ENCODE measurements at regions not wholly inside any gene's neighbourhood (a gene's known extent, or its start where the extent isn't known, plus 50 kb on each side); places are given as distances from the start of the nearest gene placed in this dataset.

DNA sequence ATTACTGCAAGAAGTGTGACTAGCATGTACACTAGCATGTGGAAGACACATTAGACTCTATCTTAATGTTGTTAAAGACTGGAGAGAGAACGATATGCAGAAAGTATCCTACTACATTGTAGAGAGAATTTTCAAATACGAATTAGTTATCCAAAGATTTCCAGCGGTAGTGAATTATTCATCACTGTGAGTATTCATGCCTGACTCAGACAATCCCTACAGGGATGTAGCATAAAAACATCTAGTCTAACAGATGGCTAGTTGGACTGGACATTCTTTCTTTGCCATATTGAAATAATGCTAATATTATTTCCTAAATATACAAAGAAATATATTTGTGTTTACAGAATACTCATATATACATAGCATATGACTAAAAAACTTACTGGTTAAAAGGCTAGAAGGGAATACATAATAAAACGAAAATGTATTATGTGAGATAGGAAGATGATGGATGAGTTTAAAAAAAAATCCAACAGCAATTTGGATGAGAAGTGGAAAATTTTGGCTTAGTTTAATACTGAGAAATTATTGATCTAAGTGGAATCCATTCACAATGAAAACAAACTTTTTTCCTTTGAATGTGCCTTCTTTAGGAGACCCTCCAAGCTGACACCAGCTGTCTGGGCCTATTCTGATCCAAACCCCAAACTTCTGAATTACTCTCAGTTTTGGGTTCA is 580.7 kb downstream of the RFPL4B start:
- in situ Hi-C loops (cut with HindIII; ENCODE audit: low pct_unique_long_range_greater_than_20kb, low sequenced_read_pairs) (no loop called here), intact Hi-C loops (cut with micrococcal nuclease; ENCODE audit: unreplicated experiment) (no loop called here)
- no peak overlapping the region for H3K27ac ChIP-seq (ENCODE audit: low read length)
- H3K27me3 ChIP-seq (ENCODE audit: control insufficient read depth, insufficient read depth, low read length), result no peaks in the 10 kb centered on the region
- DNase-seq (ENCODE audit: low read depth, low spot score), result no peak
- no peak overlapping the region for H3K4me3 ChIP-seq (ENCODE audit: low read depth in 2 of 2, low read length in 2 of 2)
- ChIA-PET POLR2A (no interaction called here), CTCF (no interaction called here)
- peaks cover 6% of the 10 kb centered on the region for H3K9me3 ChIP-seq (ENCODE audit: control insufficient read depth, insufficient read depth, low read depth, low read length)
- TF ChIP-seq SIN3A (IDR thresholded peaks at IDR 0.05; ENCODE audit: borderline replicate concordance, insufficient read depth, low read depth, low read length) (no peak), CTCF (IDR thresholded peaks at IDR 0.05) (no peak), TCF7L2 (IDR thresholded peaks at IDR 0.05; ENCODE audit: low read depth, low read length) (no peak), POLR2AphosphoS5 (IDR thresholded peaks at IDR 0.05; ENCODE audit: low read depth, low read length) (no peak)
- TF ChIP-seq, protein P1, sequence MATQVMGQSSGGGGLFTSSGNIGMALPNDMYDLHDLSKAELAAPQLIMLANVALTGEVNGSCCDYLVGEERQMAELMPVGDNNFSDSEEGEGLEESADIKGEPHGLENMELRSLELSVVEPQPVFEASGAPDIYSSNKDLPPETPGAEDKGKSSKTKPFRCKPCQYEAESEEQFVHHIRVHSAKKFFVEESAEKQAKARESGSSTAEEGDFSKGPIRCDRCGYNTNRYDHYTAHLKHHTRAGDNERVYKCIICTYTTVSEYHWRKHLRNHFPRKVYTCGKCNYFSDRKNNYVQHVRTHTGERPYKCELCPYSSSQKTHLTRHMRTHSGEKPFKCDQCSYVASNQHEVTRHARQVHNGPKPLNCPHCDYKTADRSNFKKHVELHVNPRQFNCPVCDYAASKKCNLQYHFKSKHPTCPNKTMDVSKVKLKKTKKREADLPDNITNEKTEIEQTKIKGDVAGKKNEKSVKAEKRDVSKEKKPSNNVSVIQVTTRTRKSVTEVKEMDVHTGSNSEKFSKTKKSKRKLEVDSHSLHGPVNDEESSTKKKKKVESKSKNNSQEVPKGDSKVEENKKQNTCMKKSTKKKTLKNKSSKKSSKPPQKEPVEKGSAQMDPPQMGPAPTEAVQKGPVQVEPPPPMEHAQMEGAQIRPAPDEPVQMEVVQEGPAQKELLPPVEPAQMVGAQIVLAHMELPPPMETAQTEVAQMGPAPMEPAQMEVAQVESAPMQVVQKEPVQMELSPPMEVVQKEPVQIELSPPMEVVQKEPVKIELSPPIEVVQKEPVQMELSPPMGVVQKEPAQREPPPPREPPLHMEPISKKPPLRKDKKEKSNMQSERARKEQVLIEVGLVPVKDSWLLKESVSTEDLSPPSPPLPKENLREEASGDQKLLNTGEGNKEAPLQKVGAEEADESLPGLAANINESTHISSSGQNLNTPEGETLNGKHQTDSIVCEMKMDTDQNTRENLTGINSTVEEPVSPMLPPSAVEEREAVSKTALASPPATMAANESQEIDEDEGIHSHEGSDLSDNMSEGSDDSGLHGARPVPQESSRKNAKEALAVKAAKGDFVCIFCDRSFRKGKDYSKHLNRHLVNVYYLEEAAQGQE (IDR thresholded peaks at IDR 0.05; ENCODE audit: insufficient read depth in 1 of 2, low read depth in 2 of 2, low read length in 1 of 2), result no peak
- no peaks in the 10 kb centered on the region for H3K36me3 ChIP-seq (ENCODE audit: control insufficient read depth, insufficient read depth, low read length)
- no peaks in the 10 kb centered on the region for H3K4me1 ChIP-seq (ENCODE audit: control insufficient read depth, insufficient read depth, low read length)
- no TSS peak for BruUV-seq (replicated peaks)
- no peak for ATAC-seq

- Histone ChIP-seq H3K27me3 (ENCODE audit: control insufficient read depth, insufficient read depth, low read length) (no peaks in the 10 kb centered on the region), H3K4me3 (ENCODE audit: low read depth in 2 of 2, low read length in 2 of 2) (no peak overlapping the region), H3K27ac (ENCODE audit: low read length) (no peak overlapping the region; the same call in 1 of the 2 replicates), H3K4me1 (ENCODE audit: control insufficient read depth, insufficient read depth, low read length) (no peaks in the 10 kb centered on the region), H3K9me3 (ENCODE audit: control insufficient read depth, insufficient read depth, low read depth, low read length) (no peaks in the 10 kb centered on the region), H3K36me3 (ENCODE audit: control insufficient read depth, insufficient read depth, low read length) (no peaks in the 10 kb centered on the region)
- ChIA-PET POLR2A (no interaction called here), CTCF (no interaction called here)
- ATAC-seq (no peak), DNase-seq (ENCODE audit: low read depth, low spot score) (no peak)
- intact Hi-C loops (cut with micrococcal nuclease; ENCODE audit: unreplicated experiment) (no loop called here), in situ Hi-C loops (cut with HindIII; ENCODE audit: low pct_unique_long_range_greater_than_20kb, low sequenced_read_pairs) (no loop called here)
- TF ChIP-seq CTCF (IDR thresholded peaks at IDR 0.05), result no peak
- no TSS peak for BruUV-seq (replicated peaks)
Observed at GRCh38 chr6:112929641-112930040, 582.5 kb downstream of the RFPL4B start.
